ENCODE measurements at regions not wholly inside any gene's neighbourhood (a gene's known extent, or its start where the extent isn't known, plus 50 kb on each side); places are given as distances from the start of the nearest gene placed in this dataset.

DNA sequence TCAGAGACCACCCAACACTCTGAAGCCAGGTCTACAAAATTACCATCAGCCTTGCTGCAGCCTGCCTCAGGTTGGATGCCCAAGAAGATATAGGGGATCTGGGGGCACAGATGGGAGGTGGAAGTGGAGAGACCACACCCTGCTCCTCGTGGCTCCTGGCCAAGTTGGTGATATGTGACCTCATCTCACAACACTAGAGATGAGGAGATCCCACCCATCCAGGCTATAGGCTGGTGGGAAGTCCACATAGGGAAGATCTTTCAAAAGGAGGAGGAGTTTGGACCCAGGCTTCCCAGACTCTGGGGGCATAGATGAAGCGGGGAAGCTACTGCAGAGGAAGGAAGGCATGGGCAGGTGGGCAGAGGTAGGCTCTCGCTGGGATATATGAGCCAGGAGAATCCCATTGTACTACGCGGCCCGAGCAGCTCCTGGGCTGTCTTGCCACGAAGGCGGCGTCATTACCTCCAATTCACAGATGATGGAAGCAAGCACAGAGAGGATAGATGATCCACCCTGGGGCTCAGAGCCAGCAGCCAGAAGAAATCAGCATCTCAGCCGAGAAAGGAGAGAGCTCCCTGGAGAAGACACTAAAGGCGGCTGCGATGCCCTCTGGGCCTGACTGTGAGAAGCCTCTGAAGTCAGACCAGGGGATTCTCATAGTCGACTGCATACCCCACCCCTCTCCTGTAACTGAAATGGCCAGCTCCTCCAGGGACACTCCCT is 96.0 kb downstream of the RHOB start:
- WGBS (ENCODE audit: missing lambda C conversion rate) = 73% methylated on average over 13 of the region's 13 CpGs
- TF ChIP-seq SMC3 (IDR thresholded peaks at IDR 0.05) (no peak), TP53 (CRISPR knock-in tag; IDR thresholded peaks at IDR 0.05) (no peak), ZC3H11A (IDR thresholded peaks at IDR 0.05) (no peak), HEYL (CRISPR knock-in tag; IDR thresholded peaks at IDR 0.05) (no peak), RCOR1 (IDR thresholded peaks at IDR 0.05; ENCODE audit: low read depth, low read length) (no peak), CHD2 (IDR thresholded peaks at IDR 0.05; ENCODE audit: low read length, partially characterized antibody) (no peak), CBX8 (IDR thresholded peaks at IDR 0.05) (no peak), RAD21 (conservative IDR thresholded peaks at IDR 0.05 in 1 of 2, IDR thresholded peaks at IDR 0.05 in 1 of 2) (no peak), FOXS1 (CRISPR knock-in tag; IDR thresholded peaks at IDR 0.05) (no peak), EHF (CRISPR knock-in tag; IDR thresholded peaks at IDR 0.05) (no peak), EP300 (IDR thresholded peaks at IDR 0.05) (no peak), HOXB5 (CRISPR knock-in tag; IDR thresholded peaks at IDR 0.05) (no peak), POLR2AphosphoS2 (conservative IDR thresholded peaks at IDR 0.05; ENCODE audit: low read length) (no peak)
- TF ChIP-seq, protein P1, sequence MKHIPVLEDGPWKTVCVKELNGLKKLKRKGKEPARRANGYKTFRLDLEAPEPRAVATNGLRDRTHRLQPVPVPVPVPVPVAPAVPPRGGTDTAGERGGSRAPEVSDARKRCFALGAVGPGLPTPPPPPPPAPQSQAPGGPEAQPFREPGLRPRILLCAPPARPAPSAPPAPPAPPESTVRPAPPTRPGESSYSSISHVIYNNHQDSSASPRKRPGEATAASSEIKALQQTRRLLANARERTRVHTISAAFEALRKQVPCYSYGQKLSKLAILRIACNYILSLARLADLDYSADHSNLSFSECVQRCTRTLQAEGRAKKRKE (CRISPR knock-in tag; IDR thresholded peaks at IDR 0.05; ENCODE audit: low read depth) = no peak
- TF ChIP-seq, protein P2, sequence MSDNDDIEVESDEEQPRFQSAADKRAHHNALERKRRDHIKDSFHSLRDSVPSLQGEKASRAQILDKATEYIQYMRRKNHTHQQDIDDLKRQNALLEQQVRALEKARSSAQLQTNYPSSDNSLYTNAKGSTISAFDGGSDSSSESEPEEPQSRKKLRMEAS (IDR thresholded peaks at IDR 0.05) = no peak
- TF ChIP-seq, protein P3, sequence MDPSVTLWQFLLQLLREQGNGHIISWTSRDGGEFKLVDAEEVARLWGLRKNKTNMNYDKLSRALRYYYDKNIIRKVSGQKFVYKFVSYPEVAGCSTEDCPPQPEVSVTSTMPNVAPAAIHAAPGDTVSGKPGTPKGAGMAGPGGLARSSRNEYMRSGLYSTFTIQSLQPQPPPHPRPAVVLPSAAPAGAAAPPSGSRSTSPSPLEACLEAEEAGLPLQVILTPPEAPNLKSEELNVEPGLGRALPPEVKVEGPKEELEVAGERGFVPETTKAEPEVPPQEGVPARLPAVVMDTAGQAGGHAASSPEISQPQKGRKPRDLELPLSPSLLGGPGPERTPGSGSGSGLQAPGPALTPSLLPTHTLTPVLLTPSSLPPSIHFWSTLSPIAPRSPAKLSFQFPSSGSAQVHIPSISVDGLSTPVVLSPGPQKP (IDR thresholded peaks at IDR 0.05; ENCODE audit: low read depth, low read length) = no peak
- TF ChIP-seq, protein P4, sequence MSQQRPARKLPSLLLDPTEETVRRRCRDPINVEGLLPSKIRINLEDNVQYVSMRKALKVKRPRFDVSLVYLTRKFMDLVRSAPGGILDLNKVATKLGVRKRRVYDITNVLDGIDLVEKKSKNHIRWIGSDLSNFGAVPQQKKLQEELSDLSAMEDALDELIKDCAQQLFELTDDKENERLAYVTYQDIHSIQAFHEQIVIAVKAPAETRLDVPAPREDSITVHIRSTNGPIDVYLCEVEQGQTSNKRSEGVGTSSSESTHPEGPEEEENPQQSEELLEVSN (IDR thresholded peaks at IDR 0.05; ENCODE audit: borderline replicate concordance, low read depth) = no peak
- DNase-seq (ENCODE audit: low read depth in 1 of 2, low spot score in 1 of 2) (no peak), ATAC-seq (no peak), FAIRE-seq (no peak)
- no peak overlapping the region for H3K4me2 ChIP-seq
- no peak overlapping the region; a peak in 1 of 6 replicates for H3K27ac ChIP-seq
- peaks cover 15% of the 10 kb centered on the region; the same call in 2 of the 3 replicates for H3K4me1 ChIP-seq
- H3K9me3 ChIP-seq = peaks cover 6% of the 10 kb centered on the region; the same call in 1 of the 3 replicates
- CTCF ChIA-PET = interaction anchor here (0.7 to 1.7 kb wide), 4 partner anchors 10 to 99 kb away, joined by 3 to 5 read pairs (median 3); no protein-coding TSS in a partner anchor
- POLR2A ChIA-PET = no interaction called here
- H3K4me3 ChIP-seq = no peak overlapping the region

DNA sequence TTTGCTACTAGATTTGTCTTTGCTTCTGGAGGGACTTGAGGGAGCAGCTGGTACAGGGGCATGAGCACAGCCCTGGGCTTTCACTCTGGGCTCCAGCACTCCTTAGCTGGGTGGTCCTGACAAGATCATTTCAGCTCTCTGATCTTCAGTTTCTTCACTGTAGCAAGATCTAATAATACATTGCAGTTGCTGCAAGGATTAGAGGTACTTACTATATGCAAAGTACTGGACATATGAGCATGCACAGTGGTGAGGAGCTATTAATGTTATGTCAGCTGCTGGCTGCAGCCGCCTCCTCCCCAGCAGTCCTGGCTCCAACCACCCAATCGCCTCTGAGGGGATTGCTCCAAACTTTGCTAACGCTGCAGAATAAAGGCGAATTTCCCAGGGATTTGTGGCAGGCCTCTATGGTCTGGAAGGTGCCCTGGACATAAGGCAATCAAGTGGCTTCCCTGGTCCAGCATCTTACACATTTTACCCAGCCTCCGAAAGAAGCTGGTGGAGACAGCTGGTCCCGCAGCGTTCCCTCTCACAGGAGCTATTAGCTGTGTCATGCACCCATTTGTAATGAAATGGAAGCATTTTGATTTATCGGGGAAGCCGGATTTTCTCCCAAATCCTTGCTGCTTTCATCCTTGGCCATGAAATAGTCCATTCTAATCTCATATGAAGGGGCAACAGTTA is 96.7 kb downstream of the RHOB start:
- H3K27ac ChIP-seq = no peak overlapping the region; a peak in 1 of 6 replicates
- H3K4me1 ChIP-seq = peaks cover 14% of the 10 kb centered on the region; the same call in 2 of the 3 replicates
- ChIA-PET POLR2A (no interaction called here), CTCF (interaction anchor here (0.7 to 1.7 kb wide), 5 partner anchors 11 to 99 kb away, joined by 3 to 5 read pairs (median 3); no protein-coding TSS in a partner anchor)
- WGBS (ENCODE audit: missing lambda C conversion rate) = 67% methylated on average over 9 of the region's 9 CpGs
- FAIRE-seq = no peak
- H3K9me3 ChIP-seq = peaks cover 6% of the 10 kb centered on the region; the same call in 1 of the 3 replicates
- no peak overlapping the region for H3K4me3 ChIP-seq
- DNase-seq (ENCODE audit: low read depth in 1 of 2, low spot score in 1 of 2) = no peak
- ATAC-seq = no peak
- H3K4me2 ChIP-seq = no peak overlapping the region
- TF ChIP-seq SREBF2 (IDR thresholded peaks at IDR 0.05) = no peak
- TF ChIP-seq JUN (IDR thresholded peaks at IDR 0.05) = no peak
- no peak for TF ChIP-seq NFE2L2 (conservative IDR thresholded peaks at IDR 0.05; ENCODE audit: low read length)
- TF ChIP-seq, protein P5, sequence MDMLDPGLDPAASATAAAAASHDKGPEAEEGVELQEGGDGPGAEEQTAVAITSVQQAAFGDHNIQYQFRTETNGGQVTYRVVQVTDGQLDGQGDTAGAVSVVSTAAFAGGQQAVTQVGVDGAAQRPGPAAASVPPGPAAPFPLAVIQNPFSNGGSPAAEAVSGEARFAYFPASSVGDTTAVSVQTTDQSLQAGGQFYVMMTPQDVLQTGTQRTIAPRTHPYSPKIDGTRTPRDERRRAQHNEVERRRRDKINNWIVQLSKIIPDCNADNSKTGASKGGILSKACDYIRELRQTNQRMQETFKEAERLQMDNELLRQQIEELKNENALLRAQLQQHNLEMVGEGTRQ (IDR thresholded peaks at IDR 0.05) = no peak
- TF ChIP-seq, protein P3 (IDR thresholded peaks at IDR 0.05; ENCODE audit: low read depth, low read length) = no peak
- TF ChIP-seq, protein P1 (CRISPR knock-in tag; IDR thresholded peaks at IDR 0.05; ENCODE audit: low read depth) = no peak
- TF ChIP-seq, protein P6, sequence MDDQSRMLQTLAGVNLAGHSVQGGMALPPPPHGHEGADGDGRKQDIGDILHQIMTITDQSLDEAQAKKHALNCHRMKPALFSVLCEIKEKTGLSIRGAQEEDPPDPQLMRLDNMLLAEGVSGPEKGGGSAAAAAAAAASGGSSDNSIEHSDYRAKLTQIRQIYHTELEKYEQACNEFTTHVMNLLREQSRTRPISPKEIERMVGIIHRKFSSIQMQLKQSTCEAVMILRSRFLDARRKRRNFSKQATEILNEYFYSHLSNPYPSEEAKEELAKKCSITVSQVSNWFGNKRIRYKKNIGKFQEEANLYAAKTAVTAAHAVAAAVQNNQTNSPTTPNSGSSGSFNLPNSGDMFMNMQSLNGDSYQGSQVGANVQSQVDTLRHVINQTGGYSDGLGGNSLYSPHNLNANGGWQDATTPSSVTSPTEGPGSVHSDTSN (IDR thresholded peaks at IDR 0.05) = no peak
- TF ChIP-seq MAFK (IDR thresholded peaks at IDR 0.05; ENCODE audit: partially characterized antibody) = no peak
- TF ChIP-seq HDAC2 (IDR thresholded peaks at IDR 0.05) = no peak
- TF ChIP-seq EHF (CRISPR knock-in tag; IDR thresholded peaks at IDR 0.05) = no peak
- no peak for TF ChIP-seq RAD21 (conservative IDR thresholded peaks at IDR 0.05 in 1 of 2, IDR thresholded peaks at IDR 0.05 in 1 of 2)
- no peak for TF ChIP-seq RNF2 (IDR thresholded peaks at IDR 0.05; ENCODE audit: borderline replicate concordance, low read depth)
- no peak for TF ChIP-seq PHF8 (IDR thresholded peaks at IDR 0.05; ENCODE audit: borderline replicate concordance, low read depth)
- TF ChIP-seq CBX2 (IDR thresholded peaks at IDR 0.05; ENCODE audit: borderline replicate concordance, low read depth) = no peak

All from A549 (cell line).